HEK293 (cell line): ENCODE measurements at regions not wholly inside any gene's neighbourhood (a gene's known extent, or its start where the extent isn't known, plus 50 kb on each side); places are given as distances from the start of the nearest gene placed in this dataset.
A peak's percentile ranks its signal among the peaks of the same experiment; 100 is the strongest.
"Not testable (repeated sequence)": the region's sequence is repeated elsewhere in the genome, so short reads cannot be mapped to it uniquely, and the experiment has no call there.

Experiments
- CTCF ChIA-PET: fragments of 350-600 bp; formaldehyde crosslinking; extraction: SDS; loops from one replicate; lab custom pipeline; 2021; ENCODE audit warnings: antibody characterized with exemption; lab: Yijun Ruan, JAX
- POLR2A ChIA-PET: fragments of 300-600 bp; formaldehyde crosslinking; extraction: SDS; loops from one replicate; lab custom pipeline; 2020; ENCODE audit warnings: antibody characterized with exemption, inconsistent platforms; lab: Yijun Ruan, JAX
- H3K27ac ChIP-seq: fragments of 200-500 bp; sonication (Bioruptor generic); 2 replicates; pipeline ENCODE4 v1.5.1; 2014; ENCODE audit warnings: low read depth, low read length, control low read depth, inconsistent platforms; ENCODE audit errors: extremely low read depth
- H3K36me3 ChIP-seq, 2 experiments: fragments of 200-500 bp in 1 of 2; sonication (Bioruptor generic) in 1 of 2; 1 replicate in 1 of 2; 2 replicates in 1 of 2; pipeline ENCODE4 v1.5.1; 2014 to 2017; ENCODE audit warnings: inconsistent platforms in 2 of 2, low read length in 2 of 2; ENCODE audit not compliant: control insufficient read depth in 2 of 2, insufficient read depth in 1 of 2
- H3K4me1 ChIP-seq: fragments of 200-500 bp; sonication (Bioruptor generic); 2 replicates; pipeline ENCODE4 v1.5.1; 2014; ENCODE audit warnings: mild to moderate bottlenecking, low read length, inconsistent platforms; ENCODE audit not compliant: control insufficient read depth, insufficient read depth
- H3K4me3 ChIP-seq: 2 replicates; pipeline ENCODE4 v1.5.1; 2011; ENCODE audit warnings: low read depth, mild to moderate bottlenecking, control low read depth, low read length, moderate library complexity
- H3K9me3 ChIP-seq: fragments of 200-500 bp; sonication (Bioruptor generic); 2 replicates; pipeline ENCODE4 v1.5.1; 2014; ENCODE audit warnings: low read depth, low read length, inconsistent platforms; ENCODE audit not compliant: control insufficient read depth, insufficient read depth
- KLF1 ChIP-seq: fragments of 450-650 bp; formaldehyde crosslinking; IDR thresholded peaks from 2 replicates; pipeline ENCODE4 v1.5.1; 2016; ENCODE audit warnings: missing biosample characterization, missing genetic modification characterization
- SCRT1 ChIP-seq: fragments of 450-650 bp; formaldehyde crosslinking; IDR thresholded peaks from 2 replicates; pipeline ENCODE4 v1.5.1; 2016; ENCODE audit warnings: missing biosample characterization, missing genetic modification characterization, borderline replicate concordance
- SP7 ChIP-seq: fragments of 450-650 bp; formaldehyde crosslinking; IDR thresholded peaks from 2 replicates; pipeline ENCODE4 v1.5.1; 2016; ENCODE audit warnings: missing biosample characterization, missing genetic modification characterization
- ZBTB21 ChIP-seq: fragments of 450-650 bp; formaldehyde crosslinking; IDR thresholded peaks from 2 replicates; pipeline ENCODE4 v1.5.1; 2017; ENCODE audit warnings: missing biosample characterization, missing genetic modification characterization
- ZBTB8A ChIP-seq: fragments of 450-650 bp; formaldehyde crosslinking; IDR thresholded peaks from 2 replicates; pipeline ENCODE4 v1.5.1; 2016; ENCODE audit warnings: missing biosample characterization, missing genetic modification characterization
- ZEB2 ChIP-seq: fragments of 450-650 bp; formaldehyde crosslinking; IDR thresholded peaks from 2 replicates; pipeline ENCODE4 v1.5.1; 2016; ENCODE audit warnings: missing biosample characterization, missing genetic modification characterization
- ZFP3 ChIP-seq: fragments of 450-650 bp; formaldehyde crosslinking; IDR thresholded peaks from 2 replicates; pipeline ENCODE4 v1.5.1; 2016; ENCODE audit warnings: low read depth, missing biosample characterization, missing genetic modification characterization
- ZNF146 ChIP-seq: fragments of 450-650 bp; formaldehyde crosslinking; IDR thresholded peaks from 2 replicates; pipeline ENCODE4 v1.5.1; 2016; ENCODE audit warnings: missing biosample characterization, missing genetic modification characterization
- ZNF157 ChIP-seq: fragments of 450-650 bp; formaldehyde crosslinking; IDR thresholded peaks from 2 replicates; pipeline ENCODE4 v1.5.1; 2016; ENCODE audit warnings: missing biosample characterization, missing genetic modification characterization
- ZNF324 ChIP-seq: fragments of 450-650 bp; formaldehyde crosslinking; IDR thresholded peaks from 2 replicates; pipeline ENCODE4 v1.5.1; 2016; ENCODE audit warnings: missing biosample characterization, missing genetic modification characterization
- ZNF362 ChIP-seq: fragments of 450-650 bp; formaldehyde crosslinking; IDR thresholded peaks from 2 replicates; pipeline ENCODE4 v1.5.1; 2016; ENCODE audit warnings: missing biosample characterization, missing genetic modification characterization
- ZNF391 ChIP-seq: fragments of 450-650 bp; formaldehyde crosslinking; IDR thresholded peaks from 2 replicates; pipeline ENCODE4 v1.5.1; 2016; ENCODE audit warnings: low read depth, missing biosample characterization, missing genetic modification characterization, borderline replicate concordance
- ZNF404 ChIP-seq: fragments of 450-650 bp; formaldehyde crosslinking; IDR thresholded peaks from 2 replicates; pipeline ENCODE4 v1.5.1; 2017; ENCODE audit warnings: missing biosample characterization, missing genetic modification characterization
- ZNF423 ChIP-seq: fragments of 450-650 bp; formaldehyde crosslinking; IDR thresholded peaks from 2 replicates; pipeline ENCODE4 v1.5.1; 2016; ENCODE audit warnings: missing biosample characterization, missing genetic modification characterization
- ZNF501 ChIP-seq: fragments of 450-650 bp; formaldehyde crosslinking; IDR thresholded peaks from 2 replicates; pipeline ENCODE4 v1.5.1; 2016; ENCODE audit warnings: missing biosample characterization, missing genetic modification characterization
- ZNF549 ChIP-seq: fragments of 450-650 bp; IDR thresholded peaks from 2 replicates; pipeline ENCODE4 v1.5.1; 2018; ENCODE audit warnings: missing biosample characterization, missing genetic modification characterization, mild to moderate bottlenecking, inconsistent platforms, moderate library complexity
- ZNF654 ChIP-seq: fragments of 450-650 bp; formaldehyde crosslinking; IDR thresholded peaks from 2 replicates; pipeline ENCODE4 v1.5.1; 2016; ENCODE audit warnings: low read depth, missing biosample characterization, missing genetic modification characterization
- ZNF776 ChIP-seq: fragments of 450-650 bp; formaldehyde crosslinking; IDR thresholded peaks from 2 replicates; pipeline ENCODE4 v1.5.0; 2017; ENCODE audit warnings: missing biosample characterization, missing genetic modification characterization, borderline replicate concordance
- ZNF843 ChIP-seq: fragments of 450-650 bp; formaldehyde crosslinking; IDR thresholded peaks from 2 replicates; pipeline ENCODE4 v1.5.1; 2016; ENCODE audit warnings: missing biosample characterization, missing genetic modification characterization
- TF ChIP-seq, protein P1 (sequence below): fragments of 450-650 bp; formaldehyde crosslinking; IDR thresholded peaks from 2 replicates; pipeline ENCODE4 v1.5.1; 2016; ENCODE audit warnings: missing biosample characterization, missing genetic modification characterization
- TF ChIP-seq, protein P2 (sequence below): fragments of 450-650 bp; formaldehyde crosslinking; IDR thresholded peaks from 2 replicates; pipeline ENCODE4 v1.5.1; 2016; ENCODE audit warnings: missing biosample characterization, missing genetic modification characterization
- TF ChIP-seq, protein P3 (sequence below): fragments of 450-650 bp; formaldehyde crosslinking; IDR thresholded peaks from 2 replicates; pipeline ENCODE4 v1.5.1; 2017; ENCODE audit warnings: missing biosample characterization, missing genetic modification characterization
- TF ChIP-seq, protein P4 (sequence below): fragments of 450-650 bp; formaldehyde crosslinking; conservative IDR thresholded peaks from 2 replicates; pipeline ENCODE4 v1.5.1; 2016; ENCODE audit warnings: low read depth, missing biosample characterization, missing genetic modification characterization

DNA sequence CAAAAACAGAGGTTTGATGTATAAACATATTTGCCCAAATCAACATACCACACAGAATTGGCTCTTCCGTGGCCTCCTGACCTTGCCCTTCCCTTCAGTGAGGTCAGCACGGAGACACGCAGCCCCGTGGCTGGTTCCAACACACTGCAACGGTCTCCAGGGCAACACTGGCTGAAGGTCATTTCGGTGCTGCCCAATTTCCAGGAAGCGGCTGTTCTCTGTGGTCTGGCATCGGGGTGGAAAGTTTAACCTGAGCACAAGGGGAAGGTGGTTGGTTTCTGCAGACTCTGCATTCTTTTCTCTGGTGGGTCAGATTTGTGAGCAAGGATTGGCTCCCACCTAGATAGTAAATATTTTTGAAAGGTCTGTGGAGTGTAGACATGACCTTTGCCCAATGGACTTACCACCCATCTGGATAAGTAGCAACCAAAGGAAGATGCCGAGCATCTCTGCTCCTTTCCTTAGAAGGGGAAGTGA is 177.6 kb upstream of the PHACTR1 start:
- H3K36me3 ChIP-seq: no peaks in the 10 kb centered on the region
- H3K4me1 ChIP-seq: peaks cover 5% of the 10 kb centered on the region; the same call in 1 of the 2 replicates
- no peaks in the 10 kb centered on the region for H3K9me3 ChIP-seq
- ChIA-PET POLR2A (no interaction called here), CTCF (no interaction called here)
- H3K27ac ChIP-seq: no peak overlapping the region
- no peak overlapping the region for H3K4me3 ChIP-seq
- no peak for TF ChIP-seq SCRT1 (tag by site-specific recombination)
- TF ChIP-seq ZNF776 (tag by site-specific recombination): no peak
- no peak for TF ChIP-seq ZNF391
- no peak for TF ChIP-seq ZBTB21 (tag by site-specific recombination)
- no peak for TF ChIP-seq ZNF423 (tag by site-specific recombination)
- TF ChIP-seq ZNF362 (tag by site-specific recombination): no peak
- TF ChIP-seq ZFP3 (tag by site-specific recombination): no peak
- no peak for TF ChIP-seq ZNF843 (tag by site-specific recombination)

DNA sequence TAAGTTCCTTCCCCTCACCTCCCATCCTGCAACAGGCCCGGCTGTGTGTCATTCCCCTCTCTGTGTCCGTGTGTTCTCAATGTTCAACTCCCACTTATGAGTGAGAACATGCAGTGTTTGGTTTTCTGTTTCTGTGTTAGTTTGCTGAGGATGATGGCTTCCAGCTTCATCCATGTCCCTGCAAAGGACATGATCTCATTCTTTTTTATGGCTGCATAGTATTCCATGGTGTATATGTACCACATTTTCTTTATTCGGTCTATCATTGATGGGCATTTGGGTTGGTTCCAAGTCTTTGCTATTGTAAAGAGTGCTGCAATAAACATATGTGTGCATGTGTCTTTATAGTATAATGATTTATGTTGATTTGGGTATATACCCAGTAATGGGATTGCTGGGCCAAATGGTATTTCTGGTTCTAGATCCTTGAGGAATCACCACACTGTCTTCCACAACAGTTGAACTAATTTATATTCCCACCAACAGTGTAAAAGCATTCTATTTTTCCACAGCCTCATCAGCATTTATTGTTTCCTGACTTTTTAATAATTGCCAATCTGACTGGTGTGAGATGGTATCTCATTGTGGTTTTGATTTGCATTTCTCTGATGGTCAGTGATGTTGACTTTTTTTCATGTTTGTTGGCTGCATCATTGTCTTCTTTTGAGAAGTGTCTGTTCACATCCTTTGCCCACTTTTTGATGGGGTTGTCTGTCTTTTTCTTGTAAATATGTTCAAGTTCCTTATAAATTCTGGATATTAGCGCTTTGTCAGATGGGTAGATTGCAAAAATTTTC is 174.1 kb upstream of the PHACTR1 start:
- TF ChIP-seq, protein P1, sequence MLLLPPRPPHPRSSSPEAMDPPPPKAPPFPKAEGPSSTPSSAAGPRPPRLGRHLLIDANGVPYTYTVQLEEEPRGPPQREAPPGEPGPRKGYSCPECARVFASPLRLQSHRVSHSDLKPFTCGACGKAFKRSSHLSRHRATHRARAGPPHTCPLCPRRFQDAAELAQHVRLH (tag by site-specific recombination): peak; percentile 68
- peak; percentile 86 for TF ChIP-seq ZNF146 (tag by site-specific recombination)
- H3K36me3 ChIP-seq, H3K27ac ChIP-seq, H3K4me1 ChIP-seq, POLR2A ChIA-PET, H3K9me3 ChIP-seq, CTCF ChIA-PET, H3K4me3 ChIP-seq: not testable (repeated sequence)

- POLR2A ChIA-PET: no interaction called here
- no peak for TF ChIP-seq SP7 (tag by site-specific recombination)
- TF ChIP-seq ZNF549 (tag by site-specific recombination): no peak
- TF ChIP-seq ZEB2 (tag by site-specific recombination): no peak
- TF ChIP-seq ZNF404 (tag by site-specific recombination): no peak
- TF ChIP-seq, protein P2, sequence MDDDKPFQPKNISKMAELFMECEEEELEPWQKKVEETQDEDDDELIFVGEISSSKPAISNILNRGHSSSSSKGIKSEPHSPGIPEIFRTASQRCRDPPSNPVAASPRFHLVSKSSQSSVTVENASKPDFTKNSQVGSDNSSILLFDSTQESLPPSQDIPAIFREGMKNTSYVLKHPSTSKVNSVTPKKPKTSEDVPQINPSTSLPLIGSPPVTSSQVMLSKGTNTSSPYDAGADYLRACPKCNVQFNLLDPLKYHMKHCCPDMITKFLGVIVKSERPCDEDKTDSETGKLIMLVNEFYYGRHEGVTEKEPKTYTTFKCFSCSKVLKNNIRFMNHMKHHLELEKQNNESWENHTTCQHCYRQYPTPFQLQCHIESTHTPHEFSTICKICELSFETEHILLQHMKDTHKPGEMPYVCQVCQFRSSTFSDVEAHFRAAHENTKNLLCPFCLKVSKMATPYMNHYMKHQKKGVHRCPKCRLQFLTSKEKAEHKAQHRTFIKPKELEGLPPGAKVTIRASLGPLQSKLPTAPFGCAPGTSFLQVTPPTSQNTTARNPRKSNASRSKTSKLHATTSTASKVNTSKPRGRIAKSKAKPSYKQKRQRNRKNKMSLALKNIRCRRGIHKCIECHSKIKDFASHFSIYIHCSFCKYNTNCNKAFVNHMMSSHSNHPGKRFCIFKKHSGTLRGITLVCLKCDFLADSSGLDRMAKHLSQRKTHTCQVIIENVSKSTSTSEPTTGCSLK (tag by site-specific recombination): no peak
- TF ChIP-seq ZBTB8A (tag by site-specific recombination): no peak
- TF ChIP-seq ZNF654 (tag by site-specific recombination): no peak
- no peak for TF ChIP-seq KLF1
- no peak for TF ChIP-seq ZNF324 (tag by site-specific recombination)
- TF ChIP-seq, protein P3, sequence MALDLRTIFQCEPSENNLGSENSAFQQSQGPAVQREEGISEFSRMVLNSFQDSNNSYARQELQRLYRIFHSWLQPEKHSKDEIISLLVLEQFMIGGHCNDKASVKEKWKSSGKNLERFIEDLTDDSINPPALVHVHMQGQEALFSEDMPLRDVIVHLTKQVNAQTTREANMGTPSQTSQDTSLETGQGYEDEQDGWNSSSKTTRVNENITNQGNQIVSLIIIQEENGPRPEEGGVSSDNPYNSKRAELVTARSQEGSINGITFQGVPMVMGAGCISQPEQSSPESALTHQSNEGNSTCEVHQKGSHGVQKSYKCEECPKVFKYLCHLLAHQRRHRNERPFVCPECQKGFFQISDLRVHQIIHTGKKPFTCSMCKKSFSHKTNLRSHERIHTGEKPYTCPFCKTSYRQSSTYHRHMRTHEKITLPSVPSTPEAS: no peak
- TF ChIP-seq ZNF501 (tag by site-specific recombination): no peak
- TF ChIP-seq ZNF157 (tag by site-specific recombination): no peak
- TF ChIP-seq, protein P4, sequence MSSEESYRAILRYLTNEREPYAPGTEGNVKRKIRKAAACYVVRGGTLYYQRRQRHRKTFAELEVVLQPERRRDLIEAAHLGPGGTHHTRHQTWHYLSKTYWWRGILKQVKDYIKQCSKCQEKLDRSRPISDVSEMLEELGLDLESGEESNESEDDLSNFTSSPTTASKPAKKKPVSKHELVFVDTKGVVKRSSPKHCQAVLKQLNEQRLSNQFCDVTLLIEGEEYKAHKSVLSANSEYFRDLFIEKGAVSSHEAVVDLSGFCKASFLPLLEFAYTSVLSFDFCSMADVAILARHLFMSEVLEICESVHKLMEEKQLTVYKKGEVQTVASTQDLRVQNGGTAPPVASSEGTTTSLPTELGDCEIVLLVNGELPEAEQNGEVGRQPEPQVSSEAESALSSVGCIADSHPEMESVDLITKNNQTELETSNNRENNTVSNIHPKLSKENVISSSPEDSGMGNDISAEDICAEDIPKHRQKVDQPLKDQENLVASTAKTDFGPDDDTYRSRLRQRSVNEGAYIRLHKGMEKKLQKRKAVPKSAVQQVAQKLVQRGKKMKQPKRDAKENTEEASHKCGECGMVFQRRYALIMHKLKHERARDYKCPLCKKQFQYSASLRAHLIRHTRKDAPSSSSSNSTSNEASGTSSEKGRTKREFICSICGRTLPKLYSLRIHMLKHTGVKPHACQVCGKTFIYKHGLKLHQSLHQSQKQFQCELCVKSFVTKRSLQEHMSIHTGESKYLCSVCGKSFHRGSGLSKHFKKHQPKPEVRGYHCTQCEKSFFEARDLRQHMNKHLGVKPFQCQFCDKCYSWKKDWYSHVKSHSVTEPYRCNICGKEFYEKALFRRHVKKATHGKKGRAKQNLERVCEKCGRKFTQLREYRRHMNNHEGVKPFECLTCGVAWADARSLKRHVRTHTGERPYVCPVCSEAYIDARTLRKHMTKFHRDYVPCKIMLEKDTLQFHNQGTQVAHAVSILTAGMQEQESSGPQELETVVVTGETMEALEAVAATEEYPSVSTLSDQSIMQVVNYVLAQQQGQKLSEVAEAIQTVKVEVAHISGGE (tag by site-specific recombination): no peak
- TF ChIP-seq, all 188 proteins: peak for 0
- Histone ChIP-seq H3K36me3 (no peaks in the 10 kb centered on the region), H3K27ac (no peak overlapping the region), H3K9me3 (no peaks in the 10 kb centered on the region), H3K4me3 (no peak overlapping the region), H3K4me1 (peaks cover 5% of the 10 kb centered on the region; the same call in 1 of the 2 replicates)
- CTCF ChIA-PET: interaction anchor here (0.6 kb wide), 1 partner anchor 90 kb away, joined by 3 read pairs; no protein-coding TSS in a partner anchor
Measured at GRCh38 chr6:12543953-12544352, 172.6 kb upstream of the PHACTR1 start.
